ENCODE measurements at regions not wholly inside any gene's neighbourhood (a gene's known extent, or its start where the extent isn't known, plus 50 kb on each side); places are given as distances from the start of the nearest gene placed in this dataset.
"Not testable (repeated sequence)": the region's sequence is repeated elsewhere in the genome, so short reads cannot be mapped to it uniquely, and the experiment has no call there.

- no peak for DNase-seq
Measured at GRCh38 chr6:8361259-8361658, 74.1 kb downstream of the SLC35B3 start.

- no peak for DNase-seq
Measured at GRCh38 chr6:8352966-8353340, 82.4 kb downstream of the SLC35B3 start.

GRCh38 chr6:8352335-8352965, 82.9 kb downstream of the SLC35B3 start:
- no peak for DNase-seq

GRCh38 chr6:8343600-8343999, 91.7 kb downstream of the SLC35B3 start:
- no peak for DNase-seq

GRCh38 chr6:8342241-8342819, 93.0 kb downstream of the SLC35B3 start:
- no peak for DNase-seq

GRCh38 chr6:8337147-8337546, 98.2 kb downstream of the SLC35B3 start:
- DNase-seq: no peak

GRCh38 chr6:8336406-8337057, 98.8 kb downstream of the SLC35B3 start:
- no peak for DNase-seq

GRCh38 chr6:8335896-8336295, 99.4 kb downstream of the SLC35B3 start:
- DNase-seq: no peak

GRCh38 chr6:8335381-8335780, 100.0 kb downstream of the SLC35B3 start:
- DNase-seq: no peak

GRCh38 chr6:8334113-8334512, 101.2 kb downstream of the SLC35B3 start:
- no peak for DNase-seq

GRCh38 chr6:8329562-8329961, 105.8 kb downstream of the SLC35B3 start:
- no peak for DNase-seq

GRCh38 chr6:8325743-8326142, 109.6 kb downstream of the SLC35B3 start:
- DNase-seq: peak; percentile 2

- no peak for DNase-seq
Measured at GRCh38 chr6:8322659-8323058, 112.7 kb downstream of the SLC35B3 start.

- no peak for DNase-seq
Measured at GRCh38 chr6:8321671-8322404, 113.5 kb downstream of the SLC35B3 start.

GRCh38 chr6:8315154-8315553, 120.2 kb downstream of the SLC35B3 start:
- no peak for DNase-seq

- no peak for DNase-seq
Measured at GRCh38 chr6:8301502-8301901, 133.8 kb downstream of the SLC35B3 start.

GRCh38 chr6:8299034-8299433, 136.3 kb downstream of the SLC35B3 start:
- DNase-seq: no peak

GRCh38 chr6:8282946-8283345, 152.4 kb downstream of the SLC35B3 start:
- DNase-seq: not testable (repeated sequence)

GRCh38 chr6:8282380-8282779, 153.0 kb downstream of the SLC35B3 start:
- DNase-seq: no peak

GRCh38 chr6:8279041-8279805, 156.1 kb downstream of the SLC35B3 start:
- no peak for DNase-seq

GRCh38 chr6:8278562-8278961, 156.8 kb downstream of the SLC35B3 start:
- DNase-seq: no peak

- no peak for DNase-seq
Measured at GRCh38 chr6:8277769-8278168, 157.6 kb downstream of the SLC35B3 start.

GRCh38 chr6:8276148-8276547, 159.2 kb downstream of the SLC35B3 start:
- no peak for DNase-seq

Data from fibroblast of skin of right biceps (primary cell).